Thymus (tissue), 11 donors: ENCODE measurements at regions not wholly inside any gene's neighbourhood (a gene's known extent, or its start where the extent isn't known, plus 50 kb on each side); places are given as distances from the start of the nearest gene placed in this dataset.
A peak's percentile ranks its signal among the peaks of the same experiment; 100 is the strongest.

Source experiments
- DNase-seq, 9 donors: peaks; one replicate each; pipeline ENCODE4 v3.0.0-alpha.2; 2013; ENCODE audit warnings: low spot score in 9 of 9, low read depth in 6 of 9, missing footprints in 1 of 9
- H3K27ac ChIP-seq, 2 donors: one replicate each; pipeline ENCODE4 v1.5.1; 2013; ENCODE audit warnings: control low read depth in 1 of 2, low read depth in 1 of 2, low read length in 1 of 2, mild to moderate bottlenecking in 1 of 2, moderate library complexity in 1 of 2
- H3K27me3 ChIP-seq, 2 donors: one replicate each; pipeline ENCODE4 v1.5.1; 2013; ENCODE audit warnings: low read length in 1 of 2; ENCODE audit not compliant: control insufficient read depth in 2 of 2, insufficient read depth in 1 of 2
- H3K36me3 ChIP-seq, 2 donors: one replicate each; pipeline ENCODE4 v1.5.1; 2013; ENCODE audit warnings: low read length in 1 of 2, mild to moderate bottlenecking in 1 of 2, moderate library complexity in 1 of 2; ENCODE audit not compliant: control insufficient read depth in 2 of 2, insufficient read depth in 2 of 2
- H3K4me1 ChIP-seq, 2 donors: one replicate each; pipeline ENCODE4 v1.5.1; 2013; ENCODE audit warnings: low read length in 2 of 2; ENCODE audit not compliant: control insufficient read depth in 2 of 2, insufficient read depth in 2 of 2
- H3K4me3 ChIP-seq, 2 donors: one replicate each; pipeline ENCODE4 v1.5.1; 2013; ENCODE audit warnings: low read length in 2 of 2, control low read depth in 1 of 2, mild to moderate bottlenecking in 1 of 2
- H3K9me3 ChIP-seq, 2 donors: one replicate each; pipeline ENCODE4 v1.5.1; 2013; ENCODE audit warnings: low read length in 1 of 2, mild to moderate bottlenecking in 1 of 2; ENCODE audit not compliant: control insufficient read depth in 2 of 2, insufficient read depth in 1 of 2
- WGBS: extraction: QIAGEN DNeasy Blood & Tissue Kit; methylation state at CpG from one replicate; pipeline ENCODE4 v1.1.7; 2013; 5-methylcytosine and 5-hydroxymethylcytosine counted together
- donor health status: healthy.

DNA sequence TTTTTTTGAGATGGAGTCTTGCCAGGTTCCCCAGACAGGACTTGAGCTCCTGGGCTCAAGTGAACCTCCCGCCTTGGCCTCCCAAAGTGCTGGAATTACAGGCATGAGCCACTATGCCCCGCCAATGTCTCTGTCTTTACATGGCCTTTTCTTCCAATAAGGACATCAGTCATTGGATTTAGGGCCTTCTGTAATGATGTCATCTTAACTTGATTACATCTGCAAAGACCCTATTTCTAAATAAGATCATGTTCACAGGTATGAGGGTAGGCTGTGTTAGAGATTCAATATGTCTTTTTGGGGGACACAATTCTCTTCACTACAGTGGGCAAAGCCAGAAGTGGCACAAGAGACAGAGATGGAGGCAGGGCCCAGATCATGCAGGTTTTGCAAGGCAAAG is 68.1 kb downstream of the PMAIP1 start:
- WGBS, result 100% methylated on average over 2 of the region's 2 CpGs
- Histone ChIP-seq H3K4me1 (no peaks in the 10 kb centered on the region), H3K36me3 (no peaks in the 10 kb centered on the region), H3K27me3 (peaks cover 0 to 8% of the 10 kb centered on the region in 2 donors), H3K27ac (no peak overlapping the region), H3K4me3 (no peak overlapping the region), H3K9me3 (no peaks in the 10 kb centered on the region)
- no peak for DNase-seq

DNA sequence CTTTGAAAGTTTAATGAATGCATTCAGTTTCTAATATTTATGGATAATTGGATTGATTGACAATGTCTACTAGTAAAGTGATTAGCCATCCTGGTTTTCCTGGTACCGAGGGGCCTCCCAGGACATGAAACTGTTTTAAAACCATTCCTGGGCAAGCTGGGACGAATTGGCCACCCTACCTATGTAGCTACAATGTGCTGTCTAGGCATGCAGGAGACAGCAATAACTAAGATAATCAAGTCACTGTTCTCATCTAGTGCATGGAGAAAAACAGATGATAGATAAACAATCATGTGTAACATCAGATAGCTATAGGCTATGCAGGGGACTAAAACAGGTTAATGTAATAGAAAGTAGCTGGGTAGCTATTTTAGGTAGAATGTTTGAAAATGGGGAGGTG is 67.1 kb downstream of the PMAIP1 start:
- DNase-seq, result no peak
- peaks cover 0 to 8% of the 10 kb centered on the region in 2 donors for H3K27me3 ChIP-seq
- no peak overlapping the region for H3K27ac ChIP-seq
- no peaks in the 10 kb centered on the region for H3K9me3 ChIP-seq
- H3K36me3 ChIP-seq, result no peaks in the 10 kb centered on the region
- no peak overlapping the region for H3K4me3 ChIP-seq
- peaks cover 0 to 3% of the 10 kb centered on the region in 2 donors for H3K4me1 ChIP-seq
- WGBS, result 93% methylated on average over 2 of the region's 2 CpGs

DNA sequence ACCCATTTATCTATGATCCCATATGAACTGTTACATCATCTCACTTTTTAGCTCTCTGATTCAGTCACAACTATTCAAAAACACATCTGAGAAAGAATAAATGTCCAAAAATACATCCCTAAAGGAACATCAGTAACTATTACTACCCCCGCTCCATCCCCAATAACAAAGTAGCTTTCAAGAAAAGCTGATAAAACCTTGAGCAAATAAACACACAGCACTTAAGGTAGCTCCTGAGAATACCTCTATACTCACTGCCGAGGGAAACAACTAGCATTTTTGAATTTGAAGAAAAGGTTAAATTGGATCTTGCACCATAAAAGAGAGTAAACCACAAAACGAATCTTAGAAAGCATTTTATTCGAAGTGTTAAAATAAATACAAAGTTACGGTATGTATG is 63.4 kb downstream of the PMAIP1 start:
- no peaks in the 10 kb centered on the region for H3K36me3 ChIP-seq
- WGBS, result 76% methylated on average over 5 of the region's 5 CpGs
- H3K9me3 ChIP-seq, result no peaks in the 10 kb centered on the region
- H3K27ac ChIP-seq, result no peak overlapping the region
- H3K4me1 ChIP-seq, result peaks cover 10 to 22% of the 10 kb centered on the region in 2 donors
- no peaks in the 10 kb centered on the region for H3K27me3 ChIP-seq
- no peak for DNase-seq
- H3K4me3 ChIP-seq, result no peak overlapping the region

DNA sequence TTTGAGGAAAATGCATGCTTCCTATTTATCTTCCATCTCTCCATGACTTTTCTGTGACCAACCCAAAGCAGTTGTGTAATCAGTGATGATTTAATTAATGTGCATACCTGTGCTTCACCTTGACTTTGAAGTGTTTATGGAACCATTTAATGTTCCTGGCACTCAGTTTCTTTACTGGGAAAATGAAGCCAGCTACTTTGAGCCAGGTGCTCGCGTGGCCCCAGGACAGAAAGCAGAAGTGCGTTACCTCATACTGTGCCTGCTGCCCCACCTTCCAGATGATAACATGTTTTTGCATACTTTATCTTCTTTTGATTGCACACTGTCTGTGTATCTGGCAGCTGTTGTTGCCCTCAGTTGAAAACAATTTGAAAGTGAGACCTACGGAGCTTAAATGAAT is 61.3 kb downstream of the PMAIP1 start:
- peak in 4 of 9 donors; percentile 13 to 63 (median 30) for DNase-seq
- Histone ChIP-seq H3K27ac (peak overlapping the region in 1 of 2 donors; percentile 44), H3K27me3 (no peaks in the 10 kb centered on the region), H3K36me3 (no peaks in the 10 kb centered on the region), H3K9me3 (no peaks in the 10 kb centered on the region), H3K4me1 (peaks cover 14 to 26% of the 10 kb centered on the region in 2 donors), H3K4me3 (no peak overlapping the region)
- WGBS, result 7% methylated on average over 4 of the region's 4 CpGs

DNA sequence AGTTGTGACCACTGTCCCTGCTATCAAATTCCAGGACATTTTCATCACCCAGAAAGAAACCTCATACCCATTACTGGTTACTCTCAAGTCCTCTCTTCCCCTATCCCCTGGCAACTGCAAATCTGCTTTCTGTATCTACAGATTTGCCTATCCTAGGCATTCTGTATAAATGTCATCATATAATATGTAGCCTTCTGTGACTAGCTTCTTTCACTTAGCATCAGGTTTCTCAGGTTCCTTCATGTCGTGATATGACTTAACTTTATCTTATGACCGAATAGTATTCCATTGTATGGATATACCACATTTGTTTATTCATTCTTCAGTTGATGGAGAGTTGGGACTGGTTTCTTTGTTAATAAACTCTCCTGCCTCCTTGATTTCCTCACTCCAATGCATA is 60.5 kb downstream of the PMAIP1 start:
- no peaks in the 10 kb centered on the region for H3K27me3 ChIP-seq
- peaks cover 14 to 26% of the 10 kb centered on the region in 2 donors for H3K4me1 ChIP-seq
- no peaks in the 10 kb centered on the region for H3K9me3 ChIP-seq
- H3K27ac ChIP-seq, result no peak overlapping the region
- 96% methylated on average over 2 of the region's 2 CpGs for WGBS
- no peak overlapping the region for H3K4me3 ChIP-seq
- no peaks in the 10 kb centered on the region for H3K36me3 ChIP-seq
- DNase-seq, result no peak

DNA sequence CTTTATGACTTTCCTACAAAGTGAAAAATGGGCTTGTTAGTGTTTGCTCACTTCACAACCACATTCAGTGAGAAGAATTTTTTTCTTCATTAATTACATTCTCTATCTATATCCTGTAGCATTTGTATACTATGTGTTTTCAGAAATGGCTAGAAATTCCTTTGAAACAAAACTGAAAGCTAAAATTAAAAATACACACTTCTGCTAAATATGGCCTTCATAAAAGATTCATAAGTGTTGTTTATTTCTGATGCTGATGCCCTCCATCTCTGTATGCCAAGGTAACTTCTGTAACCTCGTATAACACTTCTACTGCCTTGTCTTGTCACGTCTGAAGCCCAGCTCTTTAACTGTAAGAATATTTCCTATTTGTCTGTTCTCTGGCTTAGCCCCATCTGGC is 59.8 kb downstream of the PMAIP1 start:
- Histone ChIP-seq H3K27me3 (no peaks in the 10 kb centered on the region), H3K9me3 (no peaks in the 10 kb centered on the region), H3K27ac (no peak overlapping the region), H3K4me3 (no peak overlapping the region), H3K36me3 (no peaks in the 10 kb centered on the region), H3K4me1 (peaks cover 14 to 26% of the 10 kb centered on the region in 2 donors)
- 54% methylated on average over 2 of the region's 2 CpGs for WGBS
- DNase-seq, result no peak

DNA sequence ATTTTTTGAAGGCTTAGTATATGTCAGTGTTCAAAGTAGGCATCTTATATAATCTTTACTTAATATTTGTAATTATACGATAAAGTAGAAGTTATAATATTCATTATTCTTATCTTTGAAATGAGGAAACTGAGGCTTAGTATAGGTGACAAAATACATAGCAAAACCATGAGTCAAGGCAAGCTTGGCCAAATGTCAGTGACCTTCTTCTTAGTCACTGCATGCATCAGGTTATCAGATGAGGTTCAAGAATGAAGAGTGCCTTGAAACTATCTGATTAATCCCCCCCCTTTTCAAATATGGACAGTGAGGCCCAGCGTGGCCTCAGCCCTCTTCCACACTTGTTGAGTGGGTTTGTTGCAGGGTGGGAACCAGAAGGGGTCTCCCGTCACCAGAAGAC is 59.3 kb downstream of the PMAIP1 start:
- WGBS, result 97% methylated on average over 3 of the region's 3 CpGs
- Histone ChIP-seq H3K36me3 (no peaks in the 10 kb centered on the region), H3K4me3 (no peak overlapping the region), H3K27me3 (no peaks in the 10 kb centered on the region), H3K4me1 (peaks cover 14 to 26% of the 10 kb centered on the region in 2 donors), H3K27ac (no peak overlapping the region), H3K9me3 (no peaks in the 10 kb centered on the region)
- DNase-seq, result no peak

DNA sequence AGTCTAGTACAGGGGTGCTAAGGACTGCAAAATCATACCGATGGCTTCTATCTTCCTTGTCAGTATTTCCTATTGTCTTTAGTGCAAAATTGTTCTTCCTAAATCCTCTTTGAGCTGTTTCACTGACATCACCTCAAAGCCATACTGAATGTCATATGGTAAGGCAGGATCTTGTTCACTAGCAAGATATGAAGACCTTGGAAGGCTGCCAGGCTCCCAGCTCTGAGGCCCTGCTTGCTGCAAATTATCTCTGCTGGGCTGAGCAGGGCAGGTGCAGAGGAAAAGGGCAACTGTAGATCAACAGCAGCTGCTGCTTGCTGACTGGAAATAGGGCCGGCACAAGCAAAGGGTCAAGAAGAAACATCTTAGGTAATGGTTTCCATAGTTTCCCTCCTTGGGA is 58.2 kb downstream of the PMAIP1 start:
- DNase-seq, result peak in 8 of 9 donors; percentile 9 to 75 (median 36)
- H3K27ac ChIP-seq, result peak overlapping the region; percentile 32 to 78
- 3% methylated on average over 2 of the region's 2 CpGs for WGBS
- H3K9me3 ChIP-seq, result no peaks in the 10 kb centered on the region
- no peaks in the 10 kb centered on the region for H3K27me3 ChIP-seq
- H3K36me3 ChIP-seq, result no peaks in the 10 kb centered on the region
- H3K4me3 ChIP-seq, result no peak overlapping the region
- H3K4me1 ChIP-seq, result peaks cover 14 to 26% of the 10 kb centered on the region in 2 donors

DNA sequence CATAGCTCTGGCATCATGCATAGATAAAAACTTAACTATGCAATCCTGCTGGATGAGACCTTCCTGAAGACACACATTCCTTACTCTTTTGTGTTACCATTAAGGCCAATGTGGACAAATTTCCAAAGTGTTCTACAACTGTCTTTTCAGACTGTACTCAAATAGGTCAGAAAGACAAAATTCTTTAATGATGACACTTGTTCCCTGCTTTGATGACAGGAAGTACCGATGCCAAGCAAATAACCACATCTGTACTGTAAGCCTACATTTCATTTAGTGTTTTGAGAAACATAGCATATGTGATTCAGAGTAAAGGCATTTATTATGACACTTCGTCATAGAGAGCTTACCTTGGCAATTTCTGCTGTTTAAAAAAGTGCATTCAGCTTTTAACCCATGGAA is 55.0 kb downstream of the PMAIP1 start:
- no peak overlapping the region for H3K27ac ChIP-seq
- peak in 1 of 9 donors; percentile 22 for DNase-seq
- no peaks in the 10 kb centered on the region for H3K36me3 ChIP-seq
- H3K9me3 ChIP-seq, result no peaks in the 10 kb centered on the region
- 63% methylated on average over 2 of the region's 2 CpGs for WGBS
- H3K4me1 ChIP-seq, result peaks cover 11 to 15% of the 10 kb centered on the region in 2 donors
- no peaks in the 10 kb centered on the region for H3K27me3 ChIP-seq
- H3K4me3 ChIP-seq, result no peak overlapping the region

DNA sequence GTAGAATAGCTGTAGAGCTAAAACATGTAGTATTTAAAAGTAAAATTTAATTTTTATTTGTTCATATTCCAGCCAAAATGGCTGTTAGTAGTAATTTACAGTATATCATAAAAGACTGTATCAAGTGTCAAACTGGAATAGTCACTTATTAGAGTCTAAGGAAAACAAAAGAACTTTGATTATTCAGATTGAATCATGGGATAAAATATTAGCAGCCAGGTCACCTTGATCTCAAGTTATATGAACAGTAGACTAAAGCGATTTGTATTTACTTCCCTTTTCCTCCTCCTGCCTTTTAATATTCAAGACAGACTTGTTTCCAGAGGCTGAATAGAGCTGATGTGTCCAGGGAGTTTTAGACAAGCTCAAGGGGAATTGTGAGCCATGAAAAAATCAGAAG is 54.4 kb downstream of the PMAIP1 start:
- no peaks in the 10 kb centered on the region for H3K27me3 ChIP-seq
- no peaks in the 10 kb centered on the region for H3K9me3 ChIP-seq
- DNase-seq, result no peak

More for the DNA sequence above, 54.4 kb downstream of the PMAIP1 start:
- peaks cover 11 to 14% of the 10 kb centered on the region in 2 donors for H3K4me1 ChIP-seq
- no peaks in the 10 kb centered on the region for H3K36me3 ChIP-seq
- 76% methylated on average over 1 of the region's 1 CpG for WGBS
- no peak overlapping the region for H3K4me3 ChIP-seq
- no peak overlapping the region for H3K27ac ChIP-seq
